ENCODE measurements at regions not wholly inside any gene's neighbourhood (a gene's known extent, or its start where the extent isn't known, plus 50 kb on each side); places are given as distances from the start of the nearest gene placed in this dataset.

GRCh38 chr2:107001062-107001461 is 115.1 kb upstream of the ST6GAL2 start:
- TF ChIP-seq NFE2L1 (CRISPR knock-in tag; IDR thresholded peaks at IDR 0.05) (no peak), JUN (CRISPR knock-in tag; IDR thresholded peaks at IDR 0.05) (no peak), IRF2 (CRISPR knock-in tag; IDR thresholded peaks at IDR 0.05; ENCODE audit: borderline replicate concordance, low read depth) (no peak), CTCF (IDR thresholded peaks at IDR 0.05) (no peak), FOXP1 (CRISPR knock-in tag; IDR thresholded peaks at IDR 0.05; ENCODE audit: borderline replicate concordance) (no peak), ATF1 (CRISPR knock-in tag; IDR thresholded peaks at IDR 0.05) (no peak), ARID4B (CRISPR knock-in tag; IDR thresholded peaks at IDR 0.05; ENCODE audit: borderline replicate concordance) (no peak)
